ENCODE measurements at regions not wholly inside any gene's neighbourhood (a gene's known extent, or its start where the extent isn't known, plus 50 kb on each side); places are given as distances from the start of the nearest gene placed in this dataset.
"Not testable (repeated sequence)": the region's sequence is repeated elsewhere in the genome, so short reads cannot be mapped to it uniquely, and the experiment has no call there.

- peaks cover 6% of the 10 kb centered on the region for H3K27me3 ChIP-seq (ENCODE audit: insufficient read depth, low read length, poor library complexity)
- ATAC-seq (ENCODE audit: insufficient read depth, low read depth) (no peak), DNase-seq (no peak)
- H2AFZ ChIP-seq (ENCODE audit: low read depth, low read length) = no peak overlapping the region
- H3K4me2 ChIP-seq (ENCODE audit: insufficient read depth, low read length) = no peak overlapping the region
- no peaks in the 10 kb centered on the region for H3K79me2 ChIP-seq (ENCODE audit: insufficient read depth, low read length)
- no peak overlapping the region for H3K9ac ChIP-seq (ENCODE audit: low read depth, low read length)
- no peak overlapping the region for H3K4me3 ChIP-seq (ENCODE audit: low read depth in 1 of 2, low read length in 2 of 2)
- H3K27ac ChIP-seq (ENCODE audit: low read length) = no peak overlapping the region
- no peaks in the 10 kb centered on the region for H3K36me3 ChIP-seq (ENCODE audit: insufficient read depth, low read length)
- H3K4me1 ChIP-seq (ENCODE audit: insufficient read depth, low read length) = no peaks in the 10 kb centered on the region
- no peaks in the 10 kb centered on the region for H4K20me1 ChIP-seq (ENCODE audit: insufficient read depth, low read length)
- peaks cover 6% of the 10 kb centered on the region for H3K9me3 ChIP-seq (ENCODE audit: insufficient read depth, low read length, severe bottlenecking)
- TF ChIP-seq EZH2 (IDR thresholded peaks at IDR 0.05; ENCODE audit: borderline replicate concordance, low read depth, low read length, severe bottlenecking) (no peak), CTCF (IDR thresholded peaks at IDR 0.05; ENCODE audit: borderline replicate concordance, extremely low read depth, low read length, poor library complexity, severe bottlenecking) (no peak)
These were observed 66.1 kb upstream of the DLG1 start for GRCh38 chr3:197364410-197365071.

- no peak overlapping the region for H3K4me2 ChIP-seq (ENCODE audit: insufficient read depth, low read length)
- H3K79me2 ChIP-seq (ENCODE audit: insufficient read depth, low read length) = no peaks in the 10 kb centered on the region
- H3K27ac ChIP-seq (ENCODE audit: low read length) = no peak overlapping the region
These were observed 65.4 kb upstream of the DLG1 start for GRCh38 chr3:197363553-197364409.

GRCh38 chr3:197362081-197362480 lies 63.7 kb upstream of the DLG1 start:
- no peaks in the 10 kb centered on the region for H3K36me3 ChIP-seq (ENCODE audit: insufficient read depth, low read length)
- no peak overlapping the region for H3K27ac ChIP-seq (ENCODE audit: low read length)
- no peaks in the 10 kb centered on the region for H4K20me1 ChIP-seq (ENCODE audit: insufficient read depth, low read length)
- peaks cover 10% of the 10 kb centered on the region for H3K9me3 ChIP-seq (ENCODE audit: insufficient read depth, low read length, severe bottlenecking)
- no peak overlapping the region for H2AFZ ChIP-seq (ENCODE audit: low read depth, low read length)
- H3K4me2 ChIP-seq (ENCODE audit: insufficient read depth, low read length) = no peak overlapping the region
- ATAC-seq (ENCODE audit: insufficient read depth, low read depth) = no peak
- TF ChIP-seq EZH2 (IDR thresholded peaks at IDR 0.05; ENCODE audit: borderline replicate concordance, low read depth, low read length, severe bottlenecking) = no peak
- peaks cover 2% of the 10 kb centered on the region for H3K27me3 ChIP-seq (ENCODE audit: insufficient read depth, low read length, poor library complexity)
- H3K9ac ChIP-seq (ENCODE audit: low read depth, low read length) = no peak overlapping the region
- no peaks in the 10 kb centered on the region for H3K4me1 ChIP-seq (ENCODE audit: insufficient read depth, low read length)
- DNase-seq = no peak
- H3K79me2 ChIP-seq (ENCODE audit: insufficient read depth, low read length) = no peaks in the 10 kb centered on the region
- H3K4me3 ChIP-seq (ENCODE audit: low read depth in 1 of 2, low read length in 2 of 2) = no peak overlapping the region

More at GRCh38 chr3:197363553-197364409, 65.4 kb upstream of the DLG1 start:
- Histone ChIP-seq H4K20me1 (ENCODE audit: insufficient read depth, low read length) (no peaks in the 10 kb centered on the region), H3K4me1 (ENCODE audit: insufficient read depth, low read length) (no peaks in the 10 kb centered on the region), H3K27me3 (ENCODE audit: insufficient read depth, low read length, poor library complexity) (peaks cover 4% of the 10 kb centered on the region), H3K36me3 (ENCODE audit: insufficient read depth, low read length) (no peaks in the 10 kb centered on the region), H3K4me3 (ENCODE audit: low read depth in 1 of 2, low read length in 2 of 2) (no peak overlapping the region), H2AFZ (ENCODE audit: low read depth, low read length) (no peak overlapping the region), H3K9me3 (ENCODE audit: insufficient read depth, low read length, severe bottlenecking) (peaks cover 7% of the 10 kb centered on the region), H3K9ac (ENCODE audit: low read depth, low read length) (no peak overlapping the region)
- DNase-seq (no peak), ATAC-seq (ENCODE audit: insufficient read depth, low read depth) (no peak)
- no peak for TF ChIP-seq CTCF (IDR thresholded peaks at IDR 0.05; ENCODE audit: borderline replicate concordance, extremely low read depth, low read length, poor library complexity, severe bottlenecking)
- no peak for TF ChIP-seq EZH2 (IDR thresholded peaks at IDR 0.05; ENCODE audit: borderline replicate concordance, low read depth, low read length, severe bottlenecking)

- H3K4me2 ChIP-seq (ENCODE audit: insufficient read depth, low read length); H3K27ac ChIP-seq (ENCODE audit: low read length); H3K9ac ChIP-seq (ENCODE audit: low read depth, low read length); H3K36me3 ChIP-seq (ENCODE audit: insufficient read depth, low read length); H2AFZ ChIP-seq (ENCODE audit: low read depth, low read length); H3K27me3 ChIP-seq (ENCODE audit: insufficient read depth, low read length, poor library complexity); H3K4me1 ChIP-seq (ENCODE audit: insufficient read depth, low read length); H3K79me2 ChIP-seq (ENCODE audit: insufficient read depth, low read length); H3K4me3 ChIP-seq (ENCODE audit: low read depth in 1 of 2, low read length in 2 of 2); DNase-seq; H4K20me1 ChIP-seq (ENCODE audit: insufficient read depth, low read length); ATAC-seq (ENCODE audit: insufficient read depth, low read depth); H3K9me3 ChIP-seq (ENCODE audit: insufficient read depth, low read length, severe bottlenecking): not testable (repeated sequence)
These were observed 61.7 kb upstream of the DLG1 start for GRCh38 chr3:197360095-197360494.

GRCh38 chr3:197359476-197359875 lies 61.1 kb upstream of the DLG1 start:
- H3K27ac ChIP-seq (ENCODE audit: low read length); H3K9me3 ChIP-seq (ENCODE audit: insufficient read depth, low read length, severe bottlenecking); H3K9ac ChIP-seq (ENCODE audit: low read depth, low read length); H3K4me3 ChIP-seq (ENCODE audit: low read depth in 1 of 2, low read length in 2 of 2); H4K20me1 ChIP-seq (ENCODE audit: insufficient read depth, low read length); DNase-seq; H3K4me2 ChIP-seq (ENCODE audit: insufficient read depth, low read length); H3K4me1 ChIP-seq (ENCODE audit: insufficient read depth, low read length); H3K27me3 ChIP-seq (ENCODE audit: insufficient read depth, low read length, poor library complexity); H3K79me2 ChIP-seq (ENCODE audit: insufficient read depth, low read length); H3K36me3 ChIP-seq (ENCODE audit: insufficient read depth, low read length); ATAC-seq (ENCODE audit: insufficient read depth, low read depth); H2AFZ ChIP-seq (ENCODE audit: low read depth, low read length): not testable (repeated sequence)

Measured in DND-41 (cell line).